Hepatic stellate cell (primary cell): ENCODE measurements at regions not wholly inside any gene's neighbourhood (a gene's known extent, or its start where the extent isn't known, plus 50 kb on each side); places are given as distances from the start of the nearest gene placed in this dataset.
"Not testable (repeated sequence)": the region's sequence is repeated elsewhere in the genome, so short reads cannot be mapped to it uniquely, and the experiment has no call there.

Source experiments
- DNase-seq: peaks from one replicate; pipeline ENCODE4 v3.0.0; 2011; ENCODE audit warnings: low spot score

- no peak for DNase-seq
Measured at GRCh38 chr5:13045897-13046551, 898.5 kb downstream of the DNAH5 start.

GRCh38 chr5:13034061-13034460 is 910.4 kb downstream of the DNAH5 start:
- no peak for DNase-seq

- no peak for DNase-seq
Measured at GRCh38 chr5:13029211-13029610, 915.3 kb downstream of the DNAH5 start.

GRCh38 chr5:13027874-13028273 is 916.6 kb downstream of the DNAH5 start:
- no peak for DNase-seq

- DNase-seq: no peak
Measured at GRCh38 chr5:13019729-13020128, 924.8 kb downstream of the DNAH5 start.

GRCh38 chr5:13003457-13003856 is 941.0 kb downstream of the DNAH5 start:
- no peak for DNase-seq

GRCh38 chr5:12999667-13000066 is 944.8 kb downstream of the DNAH5 start:
- DNase-seq: no peak

GRCh38 chr5:12985142-12985541 is 959.3 kb downstream of the DNAH5 start:
- DNase-seq: no peak

- DNase-seq: no peak
Measured at GRCh38 chr5:12974856-12975255, 969.6 kb downstream of the DNAH5 start.

GRCh38 chr5:12965804-12966203 is 978.7 kb downstream of the DNAH5 start:
- no peak for DNase-seq

GRCh38 chr5:12959713-12960112 is 984.8 kb downstream of the DNAH5 start:
- DNase-seq: no peak

GRCh38 chr5:12952409-12952808 is 992.1 kb downstream of the DNAH5 start:
- DNase-seq: no peak

GRCh38 chr5:12951846-12952245 is 992.6 kb downstream of the DNAH5 start:
- DNase-seq: no peak

- no peak for DNase-seq
Measured at GRCh38 chr5:12947379-12947778, 997.1 kb downstream of the DNAH5 start.

- not testable (repeated sequence) for DNase-seq
Measured at GRCh38 chr5:12945477-12945876, 999.0 kb downstream of the DNAH5 start.

- DNase-seq: no peak
Measured at GRCh38 chr5:12936221-12936620, 1008.3 kb downstream of the DNAH5 start.

GRCh38 chr5:12934722-12935121 is 1009.8 kb downstream of the DNAH5 start:
- DNase-seq: no peak

- DNase-seq: no peak
Measured at GRCh38 chr5:12920527-12920926, 1016.3 kb upstream of the CTNND2 start.

GRCh38 chr5:12911156-12911555 is 1006.9 kb upstream of the CTNND2 start:
- DNase-seq: no peak

- DNase-seq: no peak
Measured at GRCh38 chr5:12910641-12911040, 1006.4 kb upstream of the CTNND2 start.

GRCh38 chr5:12902611-12903010 is 998.4 kb upstream of the CTNND2 start:
- DNase-seq: no peak

GRCh38 chr5:12901696-12902095 is 997.5 kb upstream of the CTNND2 start:
- DNase-seq: no peak

- DNase-seq: no peak
Measured at GRCh38 chr5:12896086-12896485, 991.8 kb upstream of the CTNND2 start.

- DNase-seq: no peak
Measured at GRCh38 chr5:12885018-12885417, 980.8 kb upstream of the CTNND2 start.

GRCh38 chr5:12883395-12883794 is 979.1 kb upstream of the CTNND2 start:
- no peak for DNase-seq
